Uterus (tissue), 2 donors: ENCODE measurements at regions not wholly inside any gene's neighbourhood (a gene's known extent, or its start where the extent isn't known, plus 50 kb on each side); places are given as distances from the start of the nearest gene placed in this dataset.

Experiments used
- POLR2A ChIP-seq, 2 donors: fragments of 450-650 bp; IDR thresholded peaks; one replicate each; pipeline ENCODE4 v1.6.1; 2016; ENCODE audit warnings: antibody characterized with exemption in 2 of 2, mild to moderate bottlenecking in 1 of 2, moderate library complexity in 1 of 2
- TF ChIP-seq, protein P1 (sequence below), 4 experiments: fragments of 200-600 bp in 2 of 4; fragments of 450-650 bp in 2 of 4; sonication (generic) in 2 of 4; IDR thresholded peaks; one replicate each; pipeline ENCODE4 v1.5.1; 2016 to 2019; ENCODE audit warnings: antibody characterized with exemption in 4 of 4, mild to moderate bottlenecking in 2 of 4, moderate library complexity in 1 of 4

DNA sequence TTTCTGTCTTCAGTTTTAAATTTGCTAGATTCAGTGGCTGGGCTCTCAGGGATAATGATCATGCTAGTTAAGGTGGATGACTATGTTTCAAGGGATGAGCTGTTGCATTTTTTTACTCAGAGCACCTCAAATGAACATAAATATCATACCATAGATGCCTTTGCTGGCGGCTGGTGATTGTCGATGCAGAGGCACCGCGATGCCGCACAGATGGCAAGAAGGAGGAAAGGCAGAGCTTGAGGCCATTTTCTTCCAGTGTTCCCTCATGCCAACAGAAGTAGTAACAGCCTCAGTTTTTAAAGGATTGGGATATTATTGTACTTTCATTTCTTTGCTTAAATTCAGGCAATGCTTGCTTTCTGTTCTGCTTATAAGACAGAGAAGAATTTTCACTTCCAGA is 654.7 kb upstream of the IGFBP7 start:
- TF ChIP-seq, protein P1, sequence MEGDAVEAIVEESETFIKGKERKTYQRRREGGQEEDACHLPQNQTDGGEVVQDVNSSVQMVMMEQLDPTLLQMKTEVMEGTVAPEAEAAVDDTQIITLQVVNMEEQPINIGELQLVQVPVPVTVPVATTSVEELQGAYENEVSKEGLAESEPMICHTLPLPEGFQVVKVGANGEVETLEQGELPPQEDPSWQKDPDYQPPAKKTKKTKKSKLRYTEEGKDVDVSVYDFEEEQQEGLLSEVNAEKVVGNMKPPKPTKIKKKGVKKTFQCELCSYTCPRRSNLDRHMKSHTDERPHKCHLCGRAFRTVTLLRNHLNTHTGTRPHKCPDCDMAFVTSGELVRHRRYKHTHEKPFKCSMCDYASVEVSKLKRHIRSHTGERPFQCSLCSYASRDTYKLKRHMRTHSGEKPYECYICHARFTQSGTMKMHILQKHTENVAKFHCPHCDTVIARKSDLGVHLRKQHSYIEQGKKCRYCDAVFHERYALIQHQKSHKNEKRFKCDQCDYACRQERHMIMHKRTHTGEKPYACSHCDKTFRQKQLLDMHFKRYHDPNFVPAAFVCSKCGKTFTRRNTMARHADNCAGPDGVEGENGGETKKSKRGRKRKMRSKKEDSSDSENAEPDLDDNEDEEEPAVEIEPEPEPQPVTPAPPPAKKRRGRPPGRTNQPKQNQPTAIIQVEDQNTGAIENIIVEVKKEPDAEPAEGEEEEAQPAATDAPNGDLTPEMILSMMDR (IDR thresholded peaks at IDR 0.05), result no peak
- TF ChIP-seq POLR2A (IDR thresholded peaks at IDR 0.05), result no peak
